Astrocyte of the cerebellum (primary cell): ENCODE measurements at regions not wholly inside any gene's neighbourhood (a gene's known extent, or its start where the extent isn't known, plus 50 kb on each side); places are given as distances from the start of the nearest gene placed in this dataset.

Source experiments
- DNase-seq: peaks from one replicate; pipeline ENCODE4 v3.0.0-alpha.2; 2011; ENCODE audit warnings: low read depth
- H3K4me3 ChIP-seq: 2 replicates; pipeline ENCODE4 v1.5.1; 2011; ENCODE audit warnings: mild to moderate bottlenecking, low read depth, low read length, moderate library complexity
- CTCF ChIP-seq: IDR thresholded peaks from 2 replicates; pipeline ENCODE4 v1.5.1; 2012; ENCODE audit warnings: low read length, low read depth, moderate library complexity, mild to moderate bottlenecking; ENCODE audit errors: missing control alignments
- in situ Hi-C: cut with HindIII; loops from 2 replicates; pipeline ENCODE4 v1.10.0; 2017; ENCODE audit warnings: low sequenced_read_pairs

- in situ Hi-C loops: no loop called here
- no peak for TF ChIP-seq CTCF
- H3K4me3 ChIP-seq: no peak overlapping the region
- DNase-seq: no peak
Observed at GRCh38 chr16:22728167-22728836, 85.7 kb upstream of the HS3ST2 start.

GRCh38 chr16:22732400-22732799 is 81.6 kb upstream of the HS3ST2 start:
- TF ChIP-seq CTCF: no peak
- in situ Hi-C loops: no loop called here
- no peak for DNase-seq
- H3K4me3 ChIP-seq: no peak overlapping the region

- no peak overlapping the region for H3K4me3 ChIP-seq
- no peak for DNase-seq
- in situ Hi-C loops: no loop called here
- no peak for TF ChIP-seq CTCF
Observed at GRCh38 chr16:22732959-22733358, 81.0 kb upstream of the HS3ST2 start.

DNA sequence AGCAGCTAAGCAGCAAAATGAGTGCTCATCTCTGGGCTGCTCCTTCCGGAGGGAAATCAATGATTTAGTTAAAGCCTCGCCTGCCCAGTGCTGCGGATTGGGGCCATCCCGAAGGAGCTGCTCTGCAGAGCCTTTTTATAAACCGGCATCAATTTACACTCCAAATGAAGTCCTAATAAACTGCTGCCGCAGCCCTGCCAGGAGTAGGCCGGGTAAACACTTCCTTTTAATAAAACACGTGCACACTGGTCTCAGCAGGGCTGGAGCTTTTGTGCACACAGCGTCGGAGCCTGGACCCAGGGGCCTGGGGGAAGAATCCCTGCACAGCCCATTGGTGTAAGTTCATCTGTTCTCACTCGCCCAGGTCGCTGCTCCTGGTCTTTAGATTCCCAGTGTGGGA is 79.6 kb upstream of the HS3ST2 start:
- TF ChIP-seq CTCF: no peak
- no peak overlapping the region for H3K4me3 ChIP-seq
- in situ Hi-C loops: no loop called here
- no peak for DNase-seq

DNA sequence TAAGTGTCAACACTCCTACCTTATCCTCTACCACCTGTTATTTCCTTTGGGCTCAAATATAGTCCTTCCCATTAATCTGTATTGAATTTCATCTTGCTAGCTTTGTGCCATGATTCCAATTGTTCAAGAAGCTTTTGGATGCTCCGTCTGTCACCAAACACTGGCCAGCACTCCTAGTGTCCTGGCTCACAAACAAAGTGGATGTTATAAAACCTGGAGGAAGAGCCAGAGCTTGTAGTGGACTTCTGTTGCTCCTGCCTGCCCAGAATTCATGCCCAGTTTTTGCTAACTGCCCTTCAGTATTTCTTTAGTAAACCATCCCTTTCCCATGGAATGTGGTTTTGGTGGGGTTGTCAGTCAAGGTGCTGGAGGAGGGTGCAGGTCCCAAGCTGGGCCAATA is 77.2 kb upstream of the HS3ST2 start:
- DNase-seq: no peak
- H3K4me3 ChIP-seq: no peak overlapping the region
- TF ChIP-seq CTCF: no peak
- in situ Hi-C loops: no loop called here

DNA sequence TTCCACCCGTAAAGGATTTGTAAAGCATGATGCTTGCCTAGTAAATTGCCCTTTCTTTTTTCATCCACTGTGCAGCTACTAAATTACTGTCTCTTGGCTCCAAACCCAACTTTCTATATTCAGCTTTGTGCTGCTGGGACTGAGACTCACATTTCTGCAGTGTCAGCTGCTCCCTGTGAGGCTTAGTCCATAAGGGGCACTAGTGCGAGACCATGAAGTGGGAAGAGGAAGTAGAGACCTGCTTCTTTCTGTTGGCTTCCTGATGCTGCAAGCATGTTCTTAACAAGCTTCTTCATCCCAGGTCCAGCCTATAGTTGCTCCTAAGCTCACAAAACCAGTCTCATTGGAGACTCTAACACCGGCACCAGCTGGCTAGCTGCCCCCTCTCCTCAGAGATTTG is 74.9 kb upstream of the HS3ST2 start:
- TF ChIP-seq CTCF: no peak
- no peak overlapping the region for H3K4me3 ChIP-seq
- no peak for DNase-seq
- in situ Hi-C loops: no loop called here
